Upper lobe of left lung (tissue), 6 donors: ENCODE measurements at regions not wholly inside any gene's neighbourhood (a gene's known extent, or its start where the extent isn't known, plus 50 kb on each side); places are given as distances from the start of the nearest gene placed in this dataset.

Experiments used
- ATAC-seq, 2 donors: fragments of 200-7000 bp; cut with Tn5 transposase; one replicate each; pipeline ENCODE4 v1.9.1; 2022; ENCODE audit warnings: mild to moderate bottlenecking in 2 of 2, moderate library complexity in 2 of 2; ENCODE audit not compliant: low FRiP score in 2 of 2
- DNase-seq, 2 donors: peaks; one replicate each; pipeline ENCODE4 v3.0.0-alpha.2; 2019 to 2020
- H3K27ac ChIP-seq, 4 donors: fragments of 200-600 bp; sonication (generic); one replicate each; pipeline ENCODE4 v1.5.1; 2016 to 2019
- H3K27me3 ChIP-seq, 4 donors: fragments of 200-600 bp; sonication (generic); one replicate each; pipeline ENCODE4 v1.5.1; 2017 to 2019
- H3K36me3 ChIP-seq, 4 donors: fragments of 200-600 bp; sonication (generic); one replicate each; pipeline ENCODE4 v1.5.1; 2016 to 2019
- H3K4me1 ChIP-seq, 4 donors: fragments of 200-600 bp; sonication (generic); one replicate each; pipeline ENCODE4 v1.5.1; 2018 to 2019
- H3K4me3 ChIP-seq, 4 donors: fragments of 200-600 bp; sonication (generic); one replicate each; pipeline ENCODE4 v1.5.1; 2017 to 2019; ENCODE audit warnings: mild to moderate bottlenecking in 2 of 4, moderate library complexity in 1 of 4
- H3K9me3 ChIP-seq, 4 donors: fragments of 200-600 bp; sonication (generic); one replicate each; pipeline ENCODE4 v1.5.1; 2018 to 2019
- EP300 ChIP-seq, 4 donors: sonication (generic); formaldehyde crosslinking; IDR thresholded peaks; one replicate each; pipeline ENCODE4 v1.5.1; 2017; ENCODE audit warnings: antibody characterized with exemption in 4 of 4, control low read depth in 2 of 4
- POLR2A ChIP-seq, 4 donors: fragments of 450-650 bp; IDR thresholded peaks; one replicate each; pipeline ENCODE4 v1.5.1; 2016 to 2017; ENCODE audit warnings: antibody characterized with exemption in 4 of 4, mild to moderate bottlenecking in 2 of 4
- POLR2AphosphoS5 ChIP-seq, 2 donors: sonication (generic); formaldehyde crosslinking; IDR thresholded peaks; one replicate each; pipeline ENCODE4 v1.5.1; 2017; ENCODE audit warnings: antibody characterized with exemption in 2 of 2
- WGBS, 2 donors: methylation state at CpG; one replicate each; pipeline ENCODE4 v1.1.5; 2017 to 2018; 5-methylcytosine and 5-hydroxymethylcytosine counted together
- TF ChIP-seq, protein P1 (sequence below), 6 experiments: fragments of 450-650 bp in 4 of 6; fragments of 200-600 bp in 2 of 6; sonication (generic) in 2 of 6; IDR thresholded peaks; one replicate each; pipeline ENCODE4 v1.5.1; 2016 to 2019; ENCODE audit warnings: antibody characterized with exemption in 6 of 6
- donor health status: DM: no; HTN: no; CAD: no; lungs with moderate emphysema.
- donor health status: DM: no; HTN: yes; CAD: no; lungs with severe emphysema.

- no peak overlapping the region for H3K27ac ChIP-seq
- ATAC-seq (no peak), DNase-seq (no peak)
- H3K36me3 ChIP-seq: no peaks in the 10 kb centered on the region
- H3K9me3 ChIP-seq: no peaks in the 10 kb centered on the region
- no peak overlapping the region for H3K4me3 ChIP-seq
- H3K4me1 ChIP-seq: no peaks in the 10 kb centered on the region
- H3K27me3 ChIP-seq: no peaks in the 10 kb centered on the region
- TF ChIP-seq POLR2A (IDR thresholded peaks at IDR 0.05) (no peak), POLR2AphosphoS5 (IDR thresholded peaks at IDR 0.05) (no peak), EP300 (IDR thresholded peaks at IDR 0.05) (no peak)
- TF ChIP-seq, protein P1, sequence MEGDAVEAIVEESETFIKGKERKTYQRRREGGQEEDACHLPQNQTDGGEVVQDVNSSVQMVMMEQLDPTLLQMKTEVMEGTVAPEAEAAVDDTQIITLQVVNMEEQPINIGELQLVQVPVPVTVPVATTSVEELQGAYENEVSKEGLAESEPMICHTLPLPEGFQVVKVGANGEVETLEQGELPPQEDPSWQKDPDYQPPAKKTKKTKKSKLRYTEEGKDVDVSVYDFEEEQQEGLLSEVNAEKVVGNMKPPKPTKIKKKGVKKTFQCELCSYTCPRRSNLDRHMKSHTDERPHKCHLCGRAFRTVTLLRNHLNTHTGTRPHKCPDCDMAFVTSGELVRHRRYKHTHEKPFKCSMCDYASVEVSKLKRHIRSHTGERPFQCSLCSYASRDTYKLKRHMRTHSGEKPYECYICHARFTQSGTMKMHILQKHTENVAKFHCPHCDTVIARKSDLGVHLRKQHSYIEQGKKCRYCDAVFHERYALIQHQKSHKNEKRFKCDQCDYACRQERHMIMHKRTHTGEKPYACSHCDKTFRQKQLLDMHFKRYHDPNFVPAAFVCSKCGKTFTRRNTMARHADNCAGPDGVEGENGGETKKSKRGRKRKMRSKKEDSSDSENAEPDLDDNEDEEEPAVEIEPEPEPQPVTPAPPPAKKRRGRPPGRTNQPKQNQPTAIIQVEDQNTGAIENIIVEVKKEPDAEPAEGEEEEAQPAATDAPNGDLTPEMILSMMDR (IDR thresholded peaks at IDR 0.05): no peak
- WGBS, 2 donors: 58 to 61% methylated on average over 12 of the region's 12 CpGs
Measured at GRCh38 chr20:59471653-59472421, 132.5 kb upstream of the PHACTR3 start.

DNA sequence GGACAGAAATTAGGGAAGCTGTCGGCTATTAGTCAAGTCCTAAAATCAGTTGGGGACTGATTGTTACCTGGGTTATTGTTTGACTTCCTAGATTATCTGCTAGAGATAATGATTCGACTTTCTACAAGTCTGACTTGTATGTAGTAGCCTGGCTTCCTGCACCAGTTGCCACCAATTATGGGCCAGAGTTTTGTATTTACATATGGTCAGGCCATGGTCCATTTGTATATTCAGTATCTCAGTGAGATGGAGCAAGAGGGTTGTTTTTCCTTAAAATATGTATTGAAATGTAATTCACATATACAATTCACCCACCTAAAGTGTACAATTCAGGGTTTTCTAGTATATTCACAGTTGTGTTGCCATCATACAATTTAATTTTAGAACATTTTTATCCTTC, 130.6 kb upstream of the PHACTR3 start:
- 72 to 82% methylated on average over 2 of the region's 2 CpGs for WGBS, 2 donors

GRCh38 chr20:59481067-59481466, 123.3 kb upstream of the PHACTR3 start:
- Histone ChIP-seq H3K27ac (no peak overlapping the region), H3K27me3 (no peaks in the 10 kb centered on the region), H3K9me3 (no peaks in the 10 kb centered on the region), H3K36me3 (no peaks in the 10 kb centered on the region), H3K4me1 (no peaks in the 10 kb centered on the region), H3K4me3 (no peak overlapping the region)
- TF ChIP-seq, protein P1 (IDR thresholded peaks at IDR 0.05): no peak
- TF ChIP-seq POLR2A (IDR thresholded peaks at IDR 0.05) (no peak), POLR2AphosphoS5 (IDR thresholded peaks at IDR 0.05) (no peak), EP300 (IDR thresholded peaks at IDR 0.05) (no peak)
- WGBS, 2 donors: 56 to 63% methylated on average over 10 of the region's 10 CpGs
- DNase-seq: no peak
- no peak for ATAC-seq

More for the DNA sequence above, 130.6 kb upstream of the PHACTR3 start:
- DNase-seq (no peak), ATAC-seq (no peak)
- Histone ChIP-seq H3K4me1 (no peaks in the 10 kb centered on the region), H3K4me3 (no peak overlapping the region), H3K9me3 (no peaks in the 10 kb centered on the region), H3K36me3 (no peaks in the 10 kb centered on the region), H3K27ac (no peak overlapping the region), H3K27me3 (no peaks in the 10 kb centered on the region)
- TF ChIP-seq POLR2A (IDR thresholded peaks at IDR 0.05): no peak
- TF ChIP-seq, protein P1 (IDR thresholded peaks at IDR 0.05): no peak
- TF ChIP-seq EP300 (IDR thresholded peaks at IDR 0.05): no peak
- TF ChIP-seq POLR2AphosphoS5 (IDR thresholded peaks at IDR 0.05): no peak

- no peak for ATAC-seq
- WGBS, 2 donors: 83 to 87% methylated on average over 10 of the region's 10 CpGs
- H3K4me1 ChIP-seq: no peaks in the 10 kb centered on the region
- DNase-seq: no peak
- no peaks in the 10 kb centered on the region for H3K27me3 ChIP-seq
- no peaks in the 10 kb centered on the region for H3K9me3 ChIP-seq
- no peak for TF ChIP-seq POLR2AphosphoS5 (IDR thresholded peaks at IDR 0.05)
- no peak for TF ChIP-seq EP300 (IDR thresholded peaks at IDR 0.05)
- TF ChIP-seq, protein P1 (IDR thresholded peaks at IDR 0.05): no peak
- TF ChIP-seq POLR2A (IDR thresholded peaks at IDR 0.05): no peak
- H3K36me3 ChIP-seq: no peaks in the 10 kb centered on the region
- no peak overlapping the region for H3K4me3 ChIP-seq
- no peak overlapping the region for H3K27ac ChIP-seq
Measured at GRCh38 chr20:59481477-59482018, 122.8 kb upstream of the PHACTR3 start.
